Esophagus squamous epithelium (tissue), 4 donors: ENCODE measurements at regions not wholly inside any gene's neighbourhood (a gene's known extent, or its start where the extent isn't known, plus 50 kb on each side); places are given as distances from the start of the nearest gene placed in this dataset.

ENCODE experiments used
- POLR2A ChIP-seq, 4 donors: fragments of 450-650 bp; IDR thresholded peaks; one replicate each; pipeline ENCODE4 v1.6.1; 2017; ENCODE audit warnings: antibody characterized with exemption in 4 of 4, mild to moderate bottlenecking in 4 of 4, moderate library complexity in 3 of 4
- TF ChIP-seq, protein P1 (sequence below), 6 experiments: fragments of 450-650 bp in 4 of 6; fragments of 200-600 bp in 2 of 6; sonication (generic) in 2 of 6; IDR thresholded peaks; one replicate each; pipeline ENCODE4 v1.5.1; 2016 to 2019; ENCODE audit warnings: antibody characterized with exemption in 6 of 6, mild to moderate bottlenecking in 4 of 6, moderate library complexity in 4 of 6

- TF ChIP-seq, protein P1, sequence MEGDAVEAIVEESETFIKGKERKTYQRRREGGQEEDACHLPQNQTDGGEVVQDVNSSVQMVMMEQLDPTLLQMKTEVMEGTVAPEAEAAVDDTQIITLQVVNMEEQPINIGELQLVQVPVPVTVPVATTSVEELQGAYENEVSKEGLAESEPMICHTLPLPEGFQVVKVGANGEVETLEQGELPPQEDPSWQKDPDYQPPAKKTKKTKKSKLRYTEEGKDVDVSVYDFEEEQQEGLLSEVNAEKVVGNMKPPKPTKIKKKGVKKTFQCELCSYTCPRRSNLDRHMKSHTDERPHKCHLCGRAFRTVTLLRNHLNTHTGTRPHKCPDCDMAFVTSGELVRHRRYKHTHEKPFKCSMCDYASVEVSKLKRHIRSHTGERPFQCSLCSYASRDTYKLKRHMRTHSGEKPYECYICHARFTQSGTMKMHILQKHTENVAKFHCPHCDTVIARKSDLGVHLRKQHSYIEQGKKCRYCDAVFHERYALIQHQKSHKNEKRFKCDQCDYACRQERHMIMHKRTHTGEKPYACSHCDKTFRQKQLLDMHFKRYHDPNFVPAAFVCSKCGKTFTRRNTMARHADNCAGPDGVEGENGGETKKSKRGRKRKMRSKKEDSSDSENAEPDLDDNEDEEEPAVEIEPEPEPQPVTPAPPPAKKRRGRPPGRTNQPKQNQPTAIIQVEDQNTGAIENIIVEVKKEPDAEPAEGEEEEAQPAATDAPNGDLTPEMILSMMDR (IDR thresholded peaks at IDR 0.05): no peak
- no peak for TF ChIP-seq POLR2A (IDR thresholded peaks at IDR 0.05)
Observed at GRCh38 chr11:35085531-35086165, 53.3 kb upstream of the CD44 start.
